CD4-positive, CD25-positive, alpha-beta regulatory T cell (primary cell): ENCODE measurements at regions not wholly inside any gene's neighbourhood (a gene's known extent, or its start where the extent isn't known, plus 50 kb on each side); places are given as distances from the start of the nearest gene placed in this dataset.

Experiments used
- ATAC-seq, 2 donors: fragments of 150-1000 bp; cut with Tn5 transposase; one replicate each; pipeline ENCODE4 v1.10.0; 2021; ENCODE audit warnings: low read depth in 2 of 2, moderate number of reproducible peaks in 2 of 2, moderate library complexity in 1 of 2
- DNase-seq, 3 donors: peaks; one replicate each; pipeline versions ENCODE4 v3.0.0 to v3.0.0-alpha.2; 2012 to 2022; ENCODE audit warnings: mixed read lengths in 1 of 3
- H3K27ac ChIP-seq: one replicate; pipeline ENCODE4 v1.7.0; 2013; ENCODE audit warnings: mild to moderate bottlenecking, low read length; ENCODE audit not compliant: insufficient read depth, poor library complexity, severe bottlenecking
- H3K27me3 ChIP-seq: one replicate; pipeline ENCODE4 v1.7.0; 2013; ENCODE audit warnings: low read length; ENCODE audit not compliant: control insufficient read depth, insufficient read depth
- H3K36me3 ChIP-seq: one replicate; pipeline ENCODE4 v1.7.0; 2013; ENCODE audit warnings: mild to moderate bottlenecking, low read length, moderate library complexity; ENCODE audit not compliant: control insufficient read depth, insufficient read depth
- H3K4me1 ChIP-seq: 2 replicates; pipeline ENCODE4 v1.7.0; 2013; ENCODE audit warnings: mild to moderate bottlenecking, low read length; ENCODE audit not compliant: insufficient read depth, control insufficient read depth, poor library complexity, severe bottlenecking
- H3K4me3 ChIP-seq: one replicate; pipeline ENCODE4 v1.7.0; 2013; ENCODE audit warnings: low read depth, mild to moderate bottlenecking, low read length, moderate library complexity
- H3K9me3 ChIP-seq, 2 experiments: 1 replicate in 1 of 2; 2 replicates in 1 of 2; pipeline ENCODE4 v1.7.0; 2013; ENCODE audit warnings: low read length in 2 of 2, mild to moderate bottlenecking in 1 of 2, moderate library complexity in 1 of 2; ENCODE audit not compliant: control insufficient read depth in 2 of 2
- H3K27ac Mint-ChIP-seq, 3 donors: one replicate each; pipeline ENCODE4 v1.8.0; 2020 to 2022; ENCODE audit warnings: mild to moderate bottlenecking in 3 of 3, mixed read lengths in 3 of 3, moderate library complexity in 2 of 3
- H3K27me3 Mint-ChIP-seq: one replicate; pipeline ENCODE4 v1.8.0; 2022; ENCODE audit warnings: mild to moderate bottlenecking, mixed read lengths
- H3K36me3 Mint-ChIP-seq: one replicate; pipeline ENCODE4 v1.8.0; 2020; ENCODE audit warnings: mixed read lengths
- H3K4me1 Mint-ChIP-seq, 4 donors: one replicate each; pipeline ENCODE4 v1.8.0; 2020 to 2022; ENCODE audit warnings: mixed read lengths in 4 of 4, mild to moderate bottlenecking in 1 of 4
- H3K4me3 Mint-ChIP-seq, 4 donors: one replicate each; pipeline ENCODE4 v1.8.0; 2020 to 2022; ENCODE audit warnings: mild to moderate bottlenecking in 4 of 4, mixed read lengths in 4 of 4, moderate library complexity in 3 of 4
- H3K9me3 Mint-ChIP-seq, 7 donors: one replicate each; pipeline ENCODE4 v1.8.0; 2020 to 2022; ENCODE audit warnings: mixed read lengths in 7 of 7, mild to moderate bottlenecking in 3 of 7, moderate library complexity in 2 of 7

DNA sequence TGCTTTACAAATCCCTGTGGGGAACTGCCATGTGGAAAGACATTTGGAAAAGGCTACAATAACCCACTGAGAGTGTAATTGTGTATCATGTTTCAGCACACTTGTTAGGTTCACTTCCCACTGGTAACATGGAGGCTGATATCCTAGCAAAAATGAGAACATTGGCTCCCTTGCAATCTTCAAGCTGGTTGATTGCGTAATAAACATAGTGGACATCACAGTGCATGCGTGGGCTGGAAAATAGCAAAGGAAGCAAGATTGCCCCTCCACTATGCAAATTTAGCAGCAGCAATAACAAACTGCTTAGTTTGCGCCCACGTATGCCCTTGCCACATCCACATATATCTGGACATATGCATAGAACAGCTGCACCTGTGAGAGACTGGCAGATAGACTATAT is 410.2 kb downstream of the MEI4 start:
- H3K27ac ChIP-seq: no peak overlapping the region

DNA sequence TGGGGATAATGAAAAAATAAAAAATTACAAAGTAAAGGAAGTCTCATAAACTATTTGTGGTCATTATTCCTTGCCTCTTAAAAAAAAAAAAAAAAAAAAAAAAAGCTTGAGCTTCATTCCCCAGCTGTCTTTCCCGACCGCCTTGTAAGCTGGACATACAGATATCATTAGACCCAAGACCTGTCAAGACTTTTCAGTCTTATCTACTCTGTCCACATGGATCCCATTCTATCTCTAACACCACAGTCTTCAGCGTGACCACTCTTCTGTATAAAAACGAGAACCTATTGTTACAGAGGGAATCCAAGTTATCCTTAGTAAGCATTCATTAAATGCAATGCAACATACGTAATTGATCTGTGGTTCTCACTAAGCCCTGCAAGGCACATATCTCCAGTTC is 423.5 kb downstream of the MEI4 start:
- Histone ChIP-seq H3K4me1 (no peaks in the 10 kb centered on the region), H3K27me3 (no peaks in the 10 kb centered on the region), H3K27ac (no peak overlapping the region), H3K36me3 (no peaks in the 10 kb centered on the region), H3K4me3 (no peak overlapping the region), H3K9me3 (no peaks in the 10 kb centered on the region)
- ATAC-seq (no peak), DNase-seq (no peak)
- peaks cover 0 to 10% (median 1%) of the 10 kb centered on the region in 7 donors for H3K9me3 Mint-ChIP-seq
- no peaks in the 10 kb centered on the region for H3K36me3 Mint-ChIP-seq
- H3K27me3 Mint-ChIP-seq: no peaks in the 10 kb centered on the region
- no peak overlapping the region for H3K27ac Mint-ChIP-seq
- no peaks in the 10 kb centered on the region for H3K4me1 Mint-ChIP-seq
- H3K4me3 Mint-ChIP-seq: no peak overlapping the region

More for the DNA sequence above, 410.2 kb downstream of the MEI4 start:
- H3K4me1 Mint-ChIP-seq: no peaks in the 10 kb centered on the region
- ATAC-seq (no peak), DNase-seq (no peak)
- H3K4me1 ChIP-seq: no peaks in the 10 kb centered on the region
- no peaks in the 10 kb centered on the region for H3K27me3 Mint-ChIP-seq
- H3K36me3 ChIP-seq: no peaks in the 10 kb centered on the region
- no peaks in the 10 kb centered on the region for H3K9me3 ChIP-seq
- no peaks in the 10 kb centered on the region for H3K27me3 ChIP-seq
- no peak overlapping the region for H3K4me3 Mint-ChIP-seq
- peaks cover 0 to 8% (median 4%) of the 10 kb centered on the region in 7 donors for H3K9me3 Mint-ChIP-seq
- H3K4me3 ChIP-seq: no peak overlapping the region
- no peak overlapping the region for H3K27ac Mint-ChIP-seq
- H3K36me3 Mint-ChIP-seq: no peaks in the 10 kb centered on the region

DNA sequence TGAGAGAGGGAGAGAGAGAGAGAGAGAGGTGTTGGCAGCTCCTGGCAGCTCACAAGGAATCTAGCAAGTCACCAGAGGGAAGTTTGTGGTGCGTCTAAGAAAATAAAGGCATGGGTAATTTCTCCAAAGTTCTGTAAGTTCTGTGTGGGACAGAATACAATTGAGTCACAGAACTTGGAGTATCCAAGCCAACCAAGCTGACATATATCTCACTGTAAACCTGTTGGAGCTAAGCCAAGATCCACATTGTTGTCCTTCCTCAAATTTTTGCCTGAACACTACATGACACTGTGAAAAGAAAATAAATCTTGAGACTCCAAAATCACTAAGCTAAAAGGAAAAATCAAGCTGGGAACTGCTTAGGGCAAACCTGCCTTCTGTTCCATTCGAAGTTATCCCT is 436.7 kb downstream of the MEI4 start:
- Mint-ChIP-seq H3K27ac (no peak overlapping the region), H3K4me3 (no peak overlapping the region), H3K36me3 (no peaks in the 10 kb centered on the region), H3K4me1 (no peaks in the 10 kb centered on the region), H3K27me3 (no peaks in the 10 kb centered on the region), H3K9me3 (peaks cover 0 to 12% (median 5%) of the 10 kb centered on the region in 7 donors)
- no peak for ATAC-seq
- Histone ChIP-seq H3K4me3 (no peak overlapping the region), H3K9me3 (no peaks in the 10 kb centered on the region), H3K4me1 (no peaks in the 10 kb centered on the region), H3K27ac (no peak overlapping the region), H3K27me3 (no peaks in the 10 kb centered on the region), H3K36me3 (no peaks in the 10 kb centered on the region)
- no peak for DNase-seq

DNA sequence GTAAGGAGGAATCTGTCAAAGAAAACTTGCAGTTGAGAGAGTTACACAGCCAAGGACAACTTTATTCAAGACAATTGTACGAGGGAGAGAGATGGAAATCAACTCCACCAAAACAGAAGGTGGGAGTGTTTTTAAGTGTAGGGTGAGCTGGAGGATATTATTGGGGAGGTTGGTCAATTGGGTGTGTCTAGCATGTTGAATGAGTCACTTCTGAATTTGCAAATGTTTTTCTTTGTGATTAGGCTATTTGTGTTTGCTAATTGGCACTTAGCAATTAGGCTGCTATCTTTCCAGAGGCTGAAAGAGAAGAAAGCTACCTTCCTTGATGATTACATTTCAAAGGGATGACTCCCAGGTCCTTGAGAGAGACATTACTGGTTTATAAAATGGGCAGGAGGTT is 441.1 kb downstream of the MEI4 start:
- DNase-seq (no peak), ATAC-seq (no peak)
- H3K4me1 Mint-ChIP-seq: no peaks in the 10 kb centered on the region
- H3K36me3 Mint-ChIP-seq: no peaks in the 10 kb centered on the region
- Histone ChIP-seq H3K9me3 (no peaks in the 10 kb centered on the region), H3K36me3 (no peaks in the 10 kb centered on the region), H3K27ac (no peak overlapping the region), H3K4me1 (no peaks in the 10 kb centered on the region), H3K27me3 (no peaks in the 10 kb centered on the region), H3K4me3 (no peak overlapping the region)
- H3K9me3 Mint-ChIP-seq: peaks cover 0 to 7% (median 2%) of the 10 kb centered on the region in 7 donors
- no peaks in the 10 kb centered on the region for H3K27me3 Mint-ChIP-seq
- H3K4me3 Mint-ChIP-seq: no peak overlapping the region
- H3K27ac Mint-ChIP-seq: no peak overlapping the region

DNA sequence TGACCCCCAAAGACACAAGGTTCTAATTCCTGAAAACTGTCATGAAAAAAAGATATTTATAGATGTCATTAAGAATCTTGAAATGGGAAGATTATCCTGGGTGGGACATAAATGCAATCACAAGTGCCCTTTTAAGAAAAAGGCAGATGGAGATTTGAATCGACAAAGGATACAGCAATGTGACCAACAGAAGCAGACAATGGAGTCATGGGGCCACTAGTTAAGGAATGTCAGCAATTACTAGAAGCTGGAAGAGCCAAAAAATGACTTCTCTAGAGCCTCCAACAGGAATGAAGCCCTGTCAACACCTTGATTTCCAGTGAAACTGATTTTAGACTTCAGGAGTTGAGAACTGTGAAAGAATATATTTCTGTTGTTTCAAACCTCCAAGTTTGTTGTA is 448.5 kb downstream of the MEI4 start:
- no peak overlapping the region for H3K27ac ChIP-seq
- Mint-ChIP-seq H3K4me1 (no peaks in the 10 kb centered on the region), H3K9me3 (peaks cover 0 to 9% (median 6%) of the 10 kb centered on the region in 7 donors), H3K36me3 (no peaks in the 10 kb centered on the region), H3K27ac (no peak overlapping the region), H3K27me3 (no peaks in the 10 kb centered on the region), H3K4me3 (no peak overlapping the region)
- ATAC-seq: no peak
- no peaks in the 10 kb centered on the region for H3K27me3 ChIP-seq
- DNase-seq: no peak
- H3K9me3 ChIP-seq: peaks cover 0 to 5% of the 10 kb centered on the region in 2 experiments
- no peaks in the 10 kb centered on the region for H3K4me1 ChIP-seq
- H3K4me3 ChIP-seq: no peak overlapping the region
- no peaks in the 10 kb centered on the region for H3K36me3 ChIP-seq

DNA sequence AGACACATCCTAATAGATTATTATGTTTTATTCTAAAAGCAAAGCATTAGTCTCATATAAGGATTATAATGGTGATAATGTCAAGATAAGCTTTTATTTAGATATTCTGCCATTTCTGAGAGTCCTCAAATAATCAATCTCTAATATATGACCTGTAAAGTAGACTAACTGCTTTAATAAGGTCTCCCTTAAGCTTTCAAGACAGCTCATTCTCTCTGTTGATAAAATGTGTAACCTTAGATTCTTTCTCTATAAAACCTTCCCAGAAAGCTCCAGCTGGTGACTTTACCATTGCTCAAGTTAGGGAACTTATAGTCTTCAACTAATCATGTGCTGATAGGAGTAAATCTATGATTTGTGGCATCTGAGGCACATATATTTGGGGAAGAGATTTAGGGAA is 457.8 kb downstream of the MEI4 start:
- Histone ChIP-seq H3K36me3 (no peaks in the 10 kb centered on the region), H3K4me1 (no peaks in the 10 kb centered on the region), H3K27ac (no peak overlapping the region), H3K27me3 (no peaks in the 10 kb centered on the region), H3K4me3 (no peak overlapping the region), H3K9me3 (peaks cover 0 to 4% of the 10 kb centered on the region in 2 experiments)
- H3K27ac Mint-ChIP-seq: no peak overlapping the region
- H3K4me1 Mint-ChIP-seq: no peaks in the 10 kb centered on the region
- no peak for ATAC-seq
- no peaks in the 10 kb centered on the region for H3K27me3 Mint-ChIP-seq
- no peak overlapping the region for H3K4me3 Mint-ChIP-seq
- no peak for DNase-seq
- H3K36me3 Mint-ChIP-seq: no peaks in the 10 kb centered on the region
- peaks cover 3 to 31% (median 9%) of the 10 kb centered on the region in 7 donors for H3K9me3 Mint-ChIP-seq

DNA sequence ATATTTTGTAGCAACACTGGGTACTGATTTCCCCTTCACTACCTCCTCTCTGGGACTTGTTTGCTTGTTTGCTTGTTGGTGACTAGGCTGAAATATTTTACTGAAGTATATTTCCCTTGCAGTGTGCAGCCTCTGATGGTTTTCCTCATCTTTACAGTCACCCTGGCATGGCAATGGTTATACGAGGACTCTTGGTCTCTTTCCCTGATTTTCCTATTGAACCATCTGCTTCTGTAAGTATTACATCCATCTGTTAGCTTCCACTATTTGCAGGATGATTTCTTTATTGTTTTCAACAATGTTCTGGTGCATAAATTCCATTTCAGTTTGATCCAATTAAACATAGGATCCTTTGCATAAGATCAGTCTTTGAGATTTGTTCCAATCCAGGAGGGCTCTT is 465.1 kb downstream of the MEI4 start:
- H3K9me3 ChIP-seq: peaks cover 2 to 8% of the 10 kb centered on the region in 2 experiments
- H3K4me3 ChIP-seq: no peak overlapping the region
- Mint-ChIP-seq H3K9me3 (peaks cover 2 to 22% (median 9%) of the 10 kb centered on the region in 7 donors), H3K27me3 (no peaks in the 10 kb centered on the region), H3K27ac (no peak overlapping the region), H3K4me3 (no peak overlapping the region), H3K36me3 (no peaks in the 10 kb centered on the region), H3K4me1 (no peaks in the 10 kb centered on the region)
- DNase-seq: no peak
- no peak overlapping the region for H3K27ac ChIP-seq
- no peaks in the 10 kb centered on the region for H3K27me3 ChIP-seq
- ATAC-seq: no peak
- no peaks in the 10 kb centered on the region for H3K36me3 ChIP-seq
- H3K4me1 ChIP-seq: no peaks in the 10 kb centered on the region

DNA sequence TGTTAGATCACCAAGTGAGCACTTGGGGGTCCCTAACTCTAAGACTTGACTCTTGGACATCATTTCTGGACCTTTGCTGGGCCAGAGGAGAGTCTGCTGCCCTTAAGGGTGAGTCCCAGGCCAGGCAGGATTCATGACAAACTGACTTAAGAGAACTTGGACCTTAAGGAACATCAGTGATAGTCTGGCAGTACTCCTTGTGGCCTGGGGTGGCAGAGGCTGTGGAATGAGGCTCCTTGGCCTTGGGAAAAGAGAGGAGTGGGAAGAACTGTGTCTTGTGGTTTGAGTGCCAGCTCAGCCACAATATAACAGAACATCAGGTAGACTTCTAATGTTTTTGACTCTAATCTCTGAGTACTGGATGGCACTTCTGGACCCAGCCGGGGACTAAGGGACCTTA is 478.7 kb downstream of the MEI4 start:
- Mint-ChIP-seq H3K36me3 (no peaks in the 10 kb centered on the region), H3K9me3 (peaks cover 4 to 37% (median 11%) of the 10 kb centered on the region in 7 donors), H3K4me3 (no peak overlapping the region), H3K4me1 (no peaks in the 10 kb centered on the region), H3K27me3 (no peaks in the 10 kb centered on the region), H3K27ac (no peak overlapping the region)
- peaks cover 0 to 4% of the 10 kb centered on the region in 2 experiments for H3K9me3 ChIP-seq
- no peak overlapping the region for H3K27ac ChIP-seq
- H3K4me1 ChIP-seq: no peaks in the 10 kb centered on the region
- H3K27me3 ChIP-seq: no peaks in the 10 kb centered on the region
- ATAC-seq: no peak
- DNase-seq: no peak
- no peak overlapping the region for H3K4me3 ChIP-seq
- no peaks in the 10 kb centered on the region for H3K36me3 ChIP-seq
